Posterior cingulate gyrus (tissue), 11 donors: ENCODE measurements at regions not wholly inside any gene's neighbourhood (a gene's known extent, or its start where the extent isn't known, plus 50 kb on each side); places are given as distances from the start of the nearest gene placed in this dataset.
"Not testable (repeated sequence)": the region's sequence is repeated elsewhere in the genome, so short reads cannot be mapped to it uniquely, and the experiment has no call there.

ENCODE experiments used
- DNase-seq, 10 donors: peaks; one replicate each; pipeline versions ENCODE4 v3.0.0 to v3.0.0-alpha.2; 2020 to 2021; ENCODE audit warnings: mixed read lengths in 3 of 10
- intact Hi-C: fragments of 100-400 bp; cut with DNase I; formaldehyde crosslinking; loops from one replicate; pipeline ENCODE4 v1.15.1; 2023

DNA sequence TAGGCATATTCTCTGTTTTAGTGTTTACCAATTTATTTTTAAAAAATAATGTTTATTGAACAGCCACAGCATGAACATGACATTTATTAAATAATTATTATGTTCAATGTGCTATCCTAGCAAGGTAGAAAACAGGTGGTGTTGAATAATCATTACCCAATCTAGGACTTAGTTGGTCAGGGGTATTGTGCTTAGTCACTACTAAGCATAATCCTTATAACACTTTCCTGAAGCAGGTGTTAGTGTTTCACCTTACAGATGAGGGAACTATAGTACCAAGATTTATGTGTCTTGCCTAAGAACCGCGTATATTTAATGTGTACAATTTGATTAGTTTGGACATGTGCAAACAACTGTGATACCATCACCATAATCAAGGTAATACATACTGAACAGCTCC is 1387.2 kb upstream of the ACO1 start:
- no peak for DNase-seq
- intact Hi-C loops, result no loop called here

GRCh38 chr9:31005086-31005665 is 1379.3 kb upstream of the ACO1 start:
- intact Hi-C loops, result no loop called here
- peak in 2 of 10 donors; percentile 48 to 71 for DNase-seq

DNA sequence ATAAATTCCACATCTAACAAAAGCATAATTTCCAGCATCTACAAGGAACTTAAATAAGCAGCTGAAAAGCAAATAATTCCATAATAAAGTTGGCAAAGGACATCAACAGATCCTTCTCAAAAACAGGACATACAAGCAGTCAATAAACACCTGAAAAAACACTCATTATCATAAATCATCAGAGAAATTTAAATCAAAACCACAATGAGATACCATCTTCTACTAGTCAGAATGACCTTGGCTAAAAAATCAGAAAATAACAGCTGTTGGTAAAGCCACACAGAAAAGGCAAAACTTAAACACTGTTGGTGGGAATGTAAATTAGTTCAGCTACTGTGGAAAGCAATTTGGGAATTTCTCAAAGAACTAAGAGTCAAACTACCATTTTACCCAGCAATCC is 1371.1 kb upstream of the ACO1 start:
- intact Hi-C loops, result no loop called here
- no peak for DNase-seq

DNA sequence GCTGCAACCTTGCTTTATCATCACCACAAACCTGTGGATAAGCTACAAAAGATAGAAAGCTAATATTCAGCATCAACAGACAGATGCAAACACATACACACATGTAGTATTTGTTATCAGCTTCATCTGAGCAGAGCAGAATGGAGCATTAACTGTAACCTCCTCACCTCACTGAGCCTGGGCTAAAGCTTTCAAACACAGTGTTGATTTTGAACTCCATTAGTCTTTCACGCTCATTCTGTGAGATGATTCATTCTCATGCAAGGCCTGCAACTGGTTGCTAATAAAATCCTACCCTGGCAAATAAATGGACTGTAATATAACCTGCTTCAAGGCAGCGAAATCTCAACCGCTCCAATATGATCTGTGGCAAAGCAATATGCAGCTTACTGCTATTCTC is 1360.6 kb upstream of the ACO1 start:
- intact Hi-C loops, result no loop called here

GRCh38 chr9:31027678-31028077 is 1356.8 kb upstream of the ACO1 start:
- DNase-seq, result no peak
- intact Hi-C loops, result no loop called here

More for the DNA sequence above, 1360.6 kb upstream of the ACO1 start:
- no peak for DNase-seq

- peak in 3 of 10 donors; percentile 52 to 75 (median 65) for DNase-seq
- intact Hi-C loops, result no loop called here
These were observed 1356.3 kb upstream of the ACO1 start for GRCh38 chr9:31028137-31028536.

DNA sequence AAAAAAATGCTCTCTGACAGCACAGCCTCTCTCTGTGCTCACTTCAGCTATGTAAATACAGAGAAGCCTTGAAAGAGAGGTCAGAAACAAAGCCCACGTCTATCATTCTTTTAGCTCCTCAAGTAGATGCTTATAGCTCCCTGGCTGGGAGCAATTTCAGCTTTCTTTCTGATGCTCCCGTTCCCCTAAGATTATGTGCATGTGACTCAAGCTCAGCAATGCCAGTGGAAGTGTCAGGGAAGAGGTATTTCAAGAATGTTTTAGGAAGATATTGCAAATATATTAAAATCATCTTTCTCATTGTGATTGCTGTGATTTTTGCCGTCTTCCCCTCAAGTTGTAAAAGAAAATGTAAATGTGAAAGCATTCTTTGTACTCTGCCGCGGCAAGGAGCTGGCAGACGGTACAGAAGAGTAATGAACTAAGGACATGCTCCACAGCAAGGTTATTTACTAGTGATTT is 1353.7 kb upstream of the ACO1 start:
- DNase-seq, result no peak
- intact Hi-C loops, result no loop called here

DNA sequence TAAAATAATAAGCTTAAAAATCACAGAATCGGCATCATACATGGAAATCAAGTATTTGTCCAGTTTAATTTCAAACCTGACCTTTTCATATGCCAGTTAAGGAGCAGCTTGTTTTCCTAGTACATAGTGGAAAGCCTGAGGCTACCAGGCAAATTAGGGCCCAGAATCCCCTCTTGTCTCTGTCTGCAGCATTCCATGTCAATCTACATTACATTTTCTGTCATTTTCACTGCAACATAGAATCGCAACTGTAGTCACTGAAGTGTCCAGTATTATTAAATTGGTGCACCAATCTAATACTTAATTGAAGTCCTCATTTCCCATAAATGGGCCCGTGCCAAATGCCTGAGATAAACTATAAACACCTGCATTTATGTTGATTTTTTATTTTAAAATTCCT is 1352.2 kb upstream of the ACO1 start:
- no peak for DNase-seq
- intact Hi-C loops, result no loop called here

DNA sequence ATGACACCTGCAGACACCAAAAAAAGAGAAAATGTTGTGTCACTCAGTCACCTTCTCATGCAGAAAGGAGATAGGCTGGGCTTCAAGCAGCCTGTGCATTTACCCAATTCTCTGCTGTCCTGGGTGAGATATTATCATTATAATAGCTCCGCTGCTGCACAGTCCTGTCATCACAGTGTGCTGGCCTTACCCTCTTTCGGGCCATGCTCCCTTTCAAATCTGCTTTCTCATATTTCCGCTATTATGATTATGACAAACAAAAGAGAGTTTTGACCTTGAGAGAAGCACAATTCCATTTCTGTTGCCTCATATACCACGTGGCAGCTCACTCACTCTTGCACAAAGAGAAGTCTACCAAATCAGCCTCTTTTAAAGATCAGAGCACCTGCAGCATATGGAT is 1350.1 kb upstream of the ACO1 start:
- intact Hi-C loops, result no loop called here
- DNase-seq, result no peak

- no peak for DNase-seq
- intact Hi-C loops, result no loop called here
These were observed 1343.9 kb upstream of the ACO1 start for GRCh38 chr9:31040564-31040963.

DNA sequence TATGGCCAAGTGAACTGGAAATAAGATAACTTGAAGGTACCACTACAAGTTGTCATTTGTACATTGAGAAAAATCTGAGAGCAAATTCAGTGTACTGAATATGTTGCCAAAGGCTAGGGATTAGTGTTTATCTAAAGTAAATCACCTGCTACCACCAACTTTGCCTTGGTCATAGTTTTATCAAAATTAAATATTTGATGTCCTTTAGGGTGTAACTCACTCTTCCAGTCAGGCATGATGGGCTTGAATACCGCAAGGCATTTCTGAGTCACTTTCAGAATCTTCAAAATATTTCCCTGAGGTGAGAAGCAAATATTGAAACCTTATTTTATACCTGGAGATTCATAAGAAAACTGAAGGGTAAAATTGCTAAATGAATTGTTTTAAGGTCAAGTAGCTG is 1338.6 kb upstream of the ACO1 start:
- DNase-seq, result no peak
- intact Hi-C loops, result no loop called here

DNA sequence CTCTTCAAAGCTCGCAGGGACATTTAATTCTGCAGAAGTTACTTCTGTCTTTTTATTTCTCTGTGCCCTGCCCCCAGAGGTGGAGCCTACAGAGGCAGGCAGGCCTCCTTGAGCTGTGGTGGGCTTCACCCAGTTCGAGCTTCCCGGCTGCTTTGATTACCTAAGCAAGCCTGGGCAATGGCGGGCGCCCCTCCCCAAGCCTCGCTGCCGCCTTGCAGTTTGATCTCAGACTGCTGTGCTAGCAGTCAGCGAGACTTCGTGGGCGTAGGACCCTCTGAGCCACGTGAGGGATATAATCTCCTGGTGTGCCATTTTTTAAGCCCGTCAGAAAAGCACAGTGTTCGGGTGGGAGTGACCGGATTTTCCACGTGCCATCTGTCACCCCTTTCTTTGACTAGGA is 1322.9 kb upstream of the ACO1 start:
- intact Hi-C loops, result not testable (repeated sequence)
- DNase-seq, result peak in 3 of 10 donors; percentile 27 to 53 (median 31)

DNA sequence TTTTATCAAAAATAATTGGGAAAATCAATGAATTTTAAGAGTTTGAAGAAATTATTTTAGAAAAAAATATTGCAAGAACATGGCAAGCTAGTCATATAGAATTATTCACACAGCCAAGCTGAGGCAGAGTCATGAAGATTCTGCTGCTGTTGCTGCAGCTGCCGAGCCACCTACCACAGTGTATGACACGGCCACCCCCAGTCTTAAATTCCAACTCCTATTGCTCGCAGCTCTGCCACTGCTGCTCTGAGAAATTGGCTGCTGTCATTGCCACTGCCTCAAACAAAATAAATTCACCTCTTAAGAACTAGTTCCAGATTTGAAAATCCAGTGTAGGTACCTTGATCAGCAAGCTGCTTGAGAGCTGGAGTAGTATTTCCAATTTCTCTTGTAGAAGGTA is 1318.8 kb upstream of the ACO1 start:
- intact Hi-C loops, result no loop called here
- no peak for DNase-seq

GRCh38 chr9:31067418-31067817 is 1317.0 kb upstream of the ACO1 start:
- DNase-seq, result no peak
- intact Hi-C loops, result no loop called here

DNA sequence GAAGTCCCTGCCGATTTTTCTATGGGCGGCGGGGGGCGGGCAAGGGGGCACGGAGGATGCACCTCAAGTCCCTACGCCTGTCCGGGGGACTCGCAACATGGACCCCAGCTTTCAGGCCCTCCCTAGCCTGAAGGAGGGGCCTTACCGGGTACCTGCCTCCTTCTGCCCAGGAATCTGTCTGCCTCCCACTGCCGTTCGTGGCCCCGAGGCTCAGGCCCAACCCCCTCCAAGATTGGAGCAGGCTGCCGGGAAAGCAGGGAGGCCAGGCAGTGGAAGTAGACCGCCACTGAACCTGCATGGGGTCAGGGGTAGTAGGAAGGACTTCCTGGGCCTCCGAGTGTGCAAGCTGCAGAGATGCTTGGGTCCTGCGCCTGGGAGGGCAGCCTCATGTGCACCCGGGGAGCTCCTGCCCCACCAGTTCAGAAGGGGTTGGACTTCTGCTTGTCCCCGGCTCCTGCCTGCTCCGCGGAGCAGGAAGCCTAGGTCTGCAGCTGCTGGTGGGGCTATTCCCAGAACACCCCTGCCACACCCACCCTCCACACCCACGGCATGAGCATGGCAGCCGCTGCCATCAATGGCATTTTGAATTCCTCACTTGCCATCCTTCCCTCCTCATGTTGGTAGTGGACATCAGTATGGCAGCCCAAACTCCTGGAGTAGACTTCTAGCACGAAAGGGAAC is 1312.7 kb upstream of the ACO1 start:
- intact Hi-C loops, result no loop called here

DNA sequence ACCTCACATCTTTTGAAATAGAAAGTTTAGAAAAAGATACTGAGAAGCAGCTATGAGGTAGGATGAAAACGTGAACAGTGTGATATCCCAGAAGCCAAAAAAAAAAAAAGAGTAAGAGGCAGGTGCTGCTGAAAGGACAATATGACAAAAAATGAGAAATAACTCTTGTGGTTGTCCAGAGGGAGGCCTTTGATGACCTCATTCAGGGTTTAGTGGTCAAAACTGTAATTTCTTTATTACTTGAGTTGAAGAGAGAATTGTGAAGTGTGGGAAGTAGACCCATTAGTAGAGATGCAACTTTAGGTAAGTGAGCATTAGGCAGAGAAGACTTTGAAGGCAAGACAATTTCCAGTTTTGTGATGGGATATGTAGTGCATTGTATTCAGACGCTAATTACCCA is 1306.3 kb upstream of the ACO1 start:
- no peak for DNase-seq
- intact Hi-C loops, result no loop called here

More for the DNA sequence above, 1312.7 kb upstream of the ACO1 start:
- DNase-seq, result peak in 2 of 10 donors; percentile 44 to 76

DNA sequence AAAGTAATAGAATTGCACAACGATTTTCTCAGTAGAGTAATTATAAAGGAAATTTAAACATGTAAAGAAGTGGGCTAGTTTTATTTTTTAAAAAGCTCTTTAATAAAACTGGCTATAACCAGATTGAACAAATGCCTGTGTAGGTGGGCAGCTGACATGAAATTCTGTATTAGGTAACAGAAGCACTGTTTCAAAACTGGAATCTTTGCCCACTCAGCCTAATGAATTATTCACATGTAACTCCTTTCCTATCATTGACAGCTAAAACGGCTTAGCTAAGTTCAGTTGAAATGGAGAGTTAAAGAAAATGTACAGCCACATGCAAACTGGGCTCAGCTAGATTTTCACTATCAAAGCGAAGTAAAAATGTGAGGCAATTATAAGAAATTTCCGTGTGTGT is 1300.1 kb upstream of the ACO1 start:
- intact Hi-C loops, result no loop called here
- DNase-seq, result no peak

DNA sequence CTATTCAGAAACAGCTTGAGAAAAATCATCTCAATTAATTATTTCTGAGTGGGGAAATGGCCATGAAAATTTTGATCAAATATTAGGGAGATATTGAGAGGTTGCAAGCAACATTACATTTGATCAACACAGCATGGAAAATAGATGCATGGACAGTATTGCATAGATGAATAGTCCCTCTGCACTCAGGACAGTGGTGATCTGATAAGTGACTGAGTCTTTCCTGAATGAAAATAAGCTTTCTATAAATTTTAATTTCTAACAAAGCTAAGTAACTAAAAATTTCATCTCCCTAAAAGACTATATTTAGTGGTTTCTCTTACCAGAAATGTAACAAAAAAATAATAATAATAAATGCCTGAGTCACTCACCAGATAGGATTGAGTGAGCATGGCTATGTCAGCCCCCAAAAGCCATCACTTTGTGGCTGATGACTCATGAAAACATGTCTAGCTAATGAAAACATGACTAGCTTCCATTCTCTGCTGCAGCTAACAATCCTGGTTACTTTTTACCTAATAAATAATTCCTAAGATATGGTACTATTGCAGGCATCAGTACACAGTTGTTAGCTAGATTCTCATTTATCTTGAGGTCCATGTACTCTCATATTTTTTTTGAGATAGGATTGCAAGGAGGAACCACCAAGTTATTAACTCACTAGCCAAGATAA is 1294.8 kb upstream of the ACO1 start:
- no peak for DNase-seq
- intact Hi-C loops, result no loop called here

DNA sequence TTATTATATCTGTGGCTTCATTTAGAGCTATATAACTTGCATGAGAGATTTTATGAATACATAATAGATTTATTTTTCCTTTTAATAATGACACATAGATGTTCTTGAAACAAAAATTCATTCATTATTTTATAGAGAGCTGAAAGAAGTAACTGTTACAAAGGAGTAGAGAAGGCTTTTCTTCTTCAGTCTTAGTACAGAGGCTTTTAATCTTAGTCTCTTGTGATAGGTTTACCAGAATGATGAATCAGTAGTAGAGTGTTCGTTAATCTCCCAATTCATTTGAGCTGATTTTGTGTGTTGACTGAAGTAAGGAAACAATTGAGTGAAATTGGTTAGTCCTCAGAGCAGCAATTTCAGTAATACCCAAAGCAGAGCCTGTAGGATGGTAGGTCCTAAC is 1284.1 kb upstream of the ACO1 start:
- intact Hi-C loops, result no loop called here

GRCh38 chr9:31103836-31104235 is 1280.6 kb upstream of the ACO1 start:
- intact Hi-C loops, result no loop called here
- no peak for DNase-seq

More for the DNA sequence above, 1284.1 kb upstream of the ACO1 start:
- no peak for DNase-seq

- intact Hi-C loops, result no loop called here
These were observed 1280.2 kb upstream of the ACO1 start for GRCh38 chr9:31104249-31104648.

GRCh38 chr9:31112491-31112890 is 1272.0 kb upstream of the ACO1 start:
- no peak for DNase-seq
- intact Hi-C loops, result no loop called here

More at GRCh38 chr9:31104249-31104648, 1280.2 kb upstream of the ACO1 start:
- DNase-seq, result no peak
